ENCODE measurements at regions not wholly inside any gene's neighbourhood (a gene's known extent, or its start where the extent isn't known, plus 50 kb on each side); places are given as distances from the start of the nearest gene placed in this dataset.

GRCh38 chr10:4426866-4427265, 399.1 kb upstream of the AKR1E2 start:
- no peak for TF ChIP-seq ZNF140 (tag by site-specific recombination; IDR thresholded peaks at IDR 0.05)
- no peak for TF ChIP-seq SCRT2 (tag by site-specific recombination; IDR thresholded peaks at IDR 0.05)
- no peak for TF ChIP-seq PRDM1 (tag by site-specific recombination; IDR thresholded peaks at IDR 0.05)
- TF ChIP-seq ZNF645 (tag by site-specific recombination; IDR thresholded peaks at IDR 0.05), result no peak
- TF ChIP-seq ZNF211 (tag by site-specific recombination; IDR thresholded peaks at IDR 0.05; ENCODE audit: low read depth), result no peak
- TF ChIP-seq ZNF513 (tag by site-specific recombination; IDR thresholded peaks at IDR 0.05), result no peak
- TF ChIP-seq ZNF560 (tag by site-specific recombination; IDR thresholded peaks at IDR 0.05; ENCODE audit: borderline replicate concordance), result no peak
- no peak for TF ChIP-seq PATZ1 (tag by site-specific recombination; IDR thresholded peaks at IDR 0.05)
- TF ChIP-seq ZNF664 (tag by site-specific recombination; IDR thresholded peaks at IDR 0.05), result no peak
- TF ChIP-seq KLF10 (tag by site-specific recombination; IDR thresholded peaks at IDR 0.05), result no peak
- TF ChIP-seq, protein P1, sequence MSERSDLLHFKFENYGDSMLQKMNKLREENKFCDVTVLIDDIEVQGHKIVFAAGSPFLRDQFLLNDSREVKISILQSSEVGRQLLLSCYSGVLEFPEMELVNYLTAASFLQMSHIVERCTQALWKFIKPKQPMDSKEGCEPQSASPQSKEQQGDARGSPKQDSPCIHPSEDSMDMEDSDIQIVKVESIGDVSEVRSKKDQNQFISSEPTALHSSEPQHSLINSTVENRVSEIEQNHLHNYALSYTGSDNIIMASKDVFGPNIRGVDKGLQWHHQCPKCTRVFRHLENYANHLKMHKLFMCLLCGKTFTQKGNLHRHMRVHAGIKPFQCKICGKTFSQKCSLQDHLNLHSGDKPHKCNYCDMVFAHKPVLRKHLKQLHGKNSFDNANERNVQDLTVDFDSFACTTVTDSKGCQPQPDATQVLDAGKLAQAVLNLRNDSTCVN (tag by site-specific recombination; optimal IDR thresholded peaks at IDR 0.05), result no peak
- no peak for TF ChIP-seq ZNF366 (tag by site-specific recombination; conservative IDR thresholded peaks at IDR 0.05)
- TF ChIP-seq HIC1 (tag by site-specific recombination; IDR thresholded peaks at IDR 0.05), result no peak
- TF ChIP-seq ZNF202 (tag by site-specific recombination; IDR thresholded peaks at IDR 0.05; ENCODE audit: borderline replicate concordance), result no peak
- TF ChIP-seq ZSCAN16 (tag by site-specific recombination; IDR thresholded peaks at IDR 0.05), result no peak
- TF ChIP-seq ZNF19 (tag by site-specific recombination; IDR thresholded peaks at IDR 0.05; ENCODE audit: low read depth), result no peak
- no peak for TF ChIP-seq KLF1 (tag by site-specific recombination; IDR thresholded peaks at IDR 0.05)
- no peak for TF ChIP-seq ZFP69B (tag by site-specific recombination; IDR thresholded peaks at IDR 0.05)
- no peak for TF ChIP-seq ZNF555 (tag by site-specific recombination; conservative IDR thresholded peaks at IDR 0.05)
- H3K27ac ChIP-seq (ENCODE audit: extremely low read depth, low read depth, low read length), result no peak overlapping the region
- ChIA-PET POLR2A (no interaction called here), CTCF (no interaction called here)
- no peaks in the 10 kb centered on the region for H3K9me3 ChIP-seq (ENCODE audit: control insufficient read depth, insufficient read depth, low read depth, low read length)
- H3K4me3 ChIP-seq (ENCODE audit: low read depth, low read length), result no peak overlapping the region
- no peaks in the 10 kb centered on the region for H3K36me3 ChIP-seq (ENCODE audit: control insufficient read depth in 2 of 2, insufficient read depth in 1 of 2, low read length in 2 of 2)
- H3K4me1 ChIP-seq (ENCODE audit: control insufficient read depth, insufficient read depth, low read length), result no peaks in the 10 kb centered on the region
